SW480 (cell line): ENCODE measurements at regions not wholly inside any gene's neighbourhood (a gene's known extent, or its start where the extent isn't known, plus 50 kb on each side); places are given as distances from the start of the nearest gene placed in this dataset.

Experiments used
- DNase-seq: peaks from one replicate; pipeline ENCODE4 v3.0.0-alpha.2; 2016; ENCODE audit warnings: low spot score

- no peak for DNase-seq
Measured at GRCh38 chr16:52647588-52647987, 100.6 kb upstream of the TOX3 start.

- DNase-seq: no peak
Measured at GRCh38 chr16:52643006-52643405, 96.1 kb upstream of the TOX3 start.

DNA sequence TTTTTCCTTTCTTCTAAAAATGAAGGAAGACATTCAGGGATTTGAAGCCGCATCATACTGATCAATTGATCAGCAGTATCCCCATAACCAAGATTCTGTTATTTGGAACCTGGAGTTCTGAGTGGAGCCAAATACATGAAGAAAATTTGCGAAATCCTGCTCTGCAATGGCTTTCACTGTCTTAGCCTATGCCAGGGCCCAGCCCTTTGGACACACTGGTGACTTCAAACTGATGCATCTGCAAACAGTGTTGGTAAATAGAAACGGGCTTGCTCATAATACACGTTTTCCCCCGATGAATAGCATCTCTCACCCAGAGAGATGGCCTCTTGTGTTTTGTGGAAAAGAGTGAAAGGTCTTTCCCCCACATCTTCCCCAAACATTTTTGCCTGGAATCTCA, 87.6 kb upstream of the TOX3 start:
- no peak for DNase-seq

GRCh38 chr16:52634104-52634503, 87.2 kb upstream of the TOX3 start:
- DNase-seq: no peak

GRCh38 chr16:52633230-52633629, 86.3 kb upstream of the TOX3 start:
- no peak for DNase-seq

DNA sequence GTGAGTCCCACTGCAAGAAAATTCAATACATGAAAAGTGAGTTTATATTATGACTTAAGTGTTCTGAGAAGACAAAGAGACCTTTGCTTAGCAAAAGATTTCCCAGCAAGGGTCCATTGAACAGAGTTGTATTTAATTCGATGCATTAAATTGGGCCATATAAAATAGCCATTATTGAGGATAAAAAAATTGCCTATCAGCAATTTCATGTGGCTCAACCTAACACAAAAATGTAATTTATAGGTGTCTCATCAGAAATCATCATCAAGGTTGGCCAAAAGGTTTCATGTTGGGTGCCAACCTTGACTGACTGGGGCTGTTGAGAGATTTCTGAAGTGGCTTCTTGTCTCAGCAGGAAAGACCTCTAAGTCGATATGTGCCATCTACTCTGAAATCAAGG, 84.8 kb upstream of the TOX3 start:
- DNase-seq: no peak

- DNase-seq: no peak
Measured at GRCh38 chr16:52630711-52631110, 83.8 kb upstream of the TOX3 start.

DNA sequence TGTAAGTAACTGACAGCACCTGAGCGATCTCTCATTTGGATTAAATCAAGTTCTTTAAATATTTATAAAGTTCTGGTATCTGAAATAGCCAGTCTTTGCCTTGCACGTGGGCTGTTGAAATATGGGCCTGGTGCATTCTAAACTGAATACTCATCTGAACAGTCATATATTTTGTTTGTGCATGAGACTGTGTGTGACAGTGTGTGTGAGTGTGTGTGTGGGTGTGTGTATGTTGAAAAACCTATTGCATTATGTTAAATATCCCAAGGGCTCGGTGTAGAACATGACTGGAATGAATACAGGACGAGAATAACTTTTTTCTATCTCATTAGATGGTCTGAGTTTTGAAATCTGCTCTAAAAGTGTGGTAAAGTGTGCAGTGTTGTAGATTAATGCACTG, 82.4 kb upstream of the TOX3 start:
- DNase-seq: no peak

DNA sequence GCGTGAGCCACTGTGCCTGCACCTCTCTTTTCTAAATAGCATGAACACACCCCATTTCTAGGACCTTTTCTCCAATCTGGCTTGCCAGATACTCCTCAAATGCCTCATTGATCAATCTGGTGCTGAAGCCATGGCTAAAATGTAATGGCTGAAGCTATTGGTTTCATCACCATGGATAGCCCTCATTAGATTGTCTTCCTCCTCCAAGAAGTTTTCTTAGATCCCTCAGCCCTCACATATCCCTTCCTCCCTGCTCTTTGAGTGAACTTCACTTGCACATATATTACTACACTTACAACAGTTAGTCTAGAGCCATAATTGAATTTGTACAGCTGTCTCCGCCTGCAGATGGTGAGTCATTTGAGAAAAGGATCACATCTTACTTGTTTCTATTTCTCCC, 77.9 kb upstream of the TOX3 start:
- DNase-seq: no peak

DNA sequence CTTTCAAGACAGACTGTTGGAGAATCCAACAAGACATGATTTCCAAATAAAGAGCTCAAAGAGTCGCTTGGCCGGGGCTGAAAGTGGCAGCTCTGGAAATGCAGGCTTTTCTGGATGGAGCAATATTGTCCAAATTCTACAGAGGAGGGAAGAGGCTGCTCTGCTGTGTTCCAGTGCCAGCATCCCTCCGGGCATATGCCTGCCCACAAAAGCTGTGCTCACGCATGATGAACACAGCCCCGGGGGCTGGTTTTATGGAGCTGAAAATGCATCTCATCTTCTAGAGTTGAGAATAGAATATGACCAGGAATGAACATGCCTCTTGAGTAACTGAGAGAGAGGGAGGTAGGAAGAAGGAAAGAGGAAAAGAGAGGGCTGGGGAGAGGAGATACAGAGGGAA, 74.7 kb upstream of the TOX3 start:
- DNase-seq: no peak

GRCh38 chr16:52618753-52619497, 72.0 kb upstream of the TOX3 start:
- no peak for DNase-seq

DNA sequence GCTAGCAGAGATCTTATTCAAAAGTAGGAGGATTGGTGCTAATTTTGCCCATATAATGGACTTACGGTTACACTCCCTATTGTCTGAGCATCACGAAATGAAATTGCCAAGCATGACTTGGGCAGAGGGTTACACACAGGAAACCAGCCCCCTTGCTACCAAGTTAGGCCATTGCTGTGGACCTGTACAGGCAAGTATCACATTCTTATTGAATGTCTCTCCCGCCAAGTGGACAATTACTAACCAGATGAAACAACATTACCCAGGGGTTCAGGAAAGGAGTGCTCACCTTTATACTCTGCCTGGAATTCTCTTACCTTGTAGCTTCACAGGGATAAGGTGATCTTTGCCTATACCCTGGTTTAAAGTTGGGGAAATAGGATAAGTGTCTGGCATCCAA, 70.6 kb upstream of the TOX3 start:
- DNase-seq: no peak

GRCh38 chr16:52613508-52613907, 66.6 kb upstream of the TOX3 start:
- no peak for DNase-seq

DNA sequence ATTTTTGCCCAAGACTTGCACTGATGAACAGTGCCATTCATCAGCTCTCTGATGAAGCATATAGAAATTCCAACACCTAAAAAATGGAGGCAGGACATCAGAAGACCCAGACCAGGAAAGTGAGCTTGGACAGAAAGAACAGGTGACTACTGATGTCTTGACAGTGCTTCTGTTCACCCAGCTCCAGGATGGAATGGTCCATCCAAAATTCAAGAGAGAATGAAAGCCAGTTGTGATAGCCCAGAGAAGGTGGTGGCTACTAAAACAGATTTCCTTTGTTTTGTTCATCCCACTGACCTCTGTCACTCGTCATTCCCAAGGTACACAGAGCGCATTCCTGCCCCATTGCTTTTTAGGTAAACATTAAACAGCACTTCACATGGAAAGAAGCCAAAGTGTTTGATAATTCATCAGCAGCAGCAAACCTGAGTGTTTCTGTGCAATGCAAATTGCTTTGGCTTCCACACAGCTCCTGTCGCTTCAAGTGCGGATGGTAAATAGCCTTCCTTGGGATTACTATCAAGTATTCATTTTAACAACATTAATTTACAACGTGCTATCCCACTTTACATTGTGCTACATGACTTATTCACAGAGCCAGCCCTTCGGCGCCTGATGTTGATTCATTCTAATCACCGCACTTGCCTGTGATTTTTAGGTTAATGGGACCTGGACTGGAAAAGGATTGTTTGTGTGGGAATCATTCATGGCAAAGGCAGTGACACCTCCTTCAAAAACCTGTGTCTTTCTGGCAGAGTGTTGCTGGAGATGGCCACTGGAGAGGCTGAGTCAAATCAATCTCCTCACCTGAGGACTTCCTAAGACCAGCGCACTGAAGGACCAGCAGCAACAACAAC, 65.1 kb upstream of the TOX3 start:
- peak; percentile 53 for DNase-seq

GRCh38 chr16:52603015-52603414, 56.1 kb upstream of the TOX3 start:
- no peak for DNase-seq

DNA sequence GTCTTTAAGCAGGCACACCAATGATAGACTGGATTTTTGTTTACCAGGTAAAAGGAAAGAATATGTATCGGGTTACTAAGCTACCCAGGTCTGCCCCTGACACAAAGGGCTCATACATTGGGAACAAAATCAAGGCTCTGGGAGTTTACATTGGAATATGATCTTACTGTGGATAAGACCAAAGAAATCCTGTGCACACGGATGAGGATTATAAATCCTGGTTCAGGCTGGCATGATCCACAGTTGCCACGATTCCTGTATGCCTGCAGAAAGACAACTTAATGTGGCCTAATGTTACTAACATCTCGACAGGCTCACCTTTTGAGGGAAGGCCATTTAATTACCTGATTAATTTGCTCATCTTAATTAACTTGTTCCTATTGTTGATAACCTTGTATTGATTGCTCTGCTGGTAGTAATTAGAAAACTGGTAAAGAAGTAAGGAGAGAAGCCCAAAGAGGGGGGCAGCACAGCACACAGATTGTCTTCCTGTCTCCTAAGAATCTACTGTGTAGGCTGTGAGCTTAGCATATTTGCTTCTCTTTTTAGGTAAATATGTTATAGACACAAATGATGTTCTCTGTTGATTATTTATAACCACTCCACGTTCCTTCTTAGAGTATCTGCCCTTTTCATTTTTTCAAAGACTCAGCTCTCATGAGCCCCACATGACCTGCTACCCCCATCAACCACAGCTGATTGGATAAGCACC, 51.0 kb upstream of the TOX3 start:
- DNase-seq: peak; percentile 39

GRCh38 chr16:52597073-52597771, 50.3 kb upstream of the TOX3 start:
- DNase-seq: no peak
